SK-N-SH (cell line): ENCODE measurements at regions not wholly inside any gene's neighbourhood (a gene's known extent, or its start where the extent isn't known, plus 50 kb on each side); places are given as distances from the start of the nearest gene placed in this dataset.

ENCODE experiments used
- EZH2phosphoT487 ChIP-seq: fragments of 200-600 bp; sonication (generic); IDR thresholded peaks from 2 replicates; pipeline ENCODE4 v1.6.1; 2017; ENCODE audit warnings: low read depth, mixed run types, mild to moderate bottlenecking, antibody characterized with exemption, moderate library complexity, borderline replicate concordance
- FOXM1 ChIP-seq: IDR thresholded peaks from 2 replicates; pipeline ENCODE4 v1.4.0; 2012; ENCODE audit warnings: low read depth, mild to moderate bottlenecking
- GABPA ChIP-seq: IDR thresholded peaks from 2 replicates; pipeline ENCODE4 v1.4.0; 2012; ENCODE audit warnings: low read depth, mild to moderate bottlenecking
- MXI1 ChIP-seq: IDR thresholded peaks from 2 replicates; pipeline ENCODE4 v1.6.1; 2012; ENCODE audit warnings: mild to moderate bottlenecking, low read depth, low read length, improper control_type of control experiment
- NFIC ChIP-seq: IDR thresholded peaks from 2 replicates; pipeline ENCODE4 v1.4.0; 2012; ENCODE audit warnings: borderline replicate concordance
- POLR2AphosphoS5 ChIP-seq: IDR thresholded peaks from 2 replicates; pipeline ENCODE4 v1.6.1; 2012; ENCODE audit warnings: low read depth, low read length
- RAD21 ChIP-seq: IDR thresholded peaks from 2 replicates; pipeline ENCODE4 v1.6.1; 2012; ENCODE audit warnings: mild to moderate bottlenecking, low read length
- RXRA ChIP-seq: IDR thresholded peaks from 2 replicates; pipeline ENCODE4 v1.4.0; 2012; ENCODE audit warnings: low read depth, mild to moderate bottlenecking, borderline replicate concordance
- TF ChIP-seq, protein P1 (sequence below): fragments of 200-600 bp; sonication (generic); IDR thresholded peaks from 2 replicates; pipeline ENCODE4 v1.6.1; 2017; ENCODE audit warnings: antibody characterized with exemption, mild to moderate bottlenecking, moderate library complexity
- TF ChIP-seq, protein P2 (sequence below): IDR thresholded peaks from 2 replicates; pipeline ENCODE4 v1.6.1; 2012; ENCODE audit warnings: mild to moderate bottlenecking, low read depth, low read length, moderate library complexity
- TF ChIP-seq, protein P3 (sequence below): fragments of 150-350 bp; IDR thresholded peaks from 2 replicates; pipeline ENCODE4 v1.6.1; 2016; ENCODE audit warnings: mild to moderate bottlenecking, low read depth, low read length

DNA sequence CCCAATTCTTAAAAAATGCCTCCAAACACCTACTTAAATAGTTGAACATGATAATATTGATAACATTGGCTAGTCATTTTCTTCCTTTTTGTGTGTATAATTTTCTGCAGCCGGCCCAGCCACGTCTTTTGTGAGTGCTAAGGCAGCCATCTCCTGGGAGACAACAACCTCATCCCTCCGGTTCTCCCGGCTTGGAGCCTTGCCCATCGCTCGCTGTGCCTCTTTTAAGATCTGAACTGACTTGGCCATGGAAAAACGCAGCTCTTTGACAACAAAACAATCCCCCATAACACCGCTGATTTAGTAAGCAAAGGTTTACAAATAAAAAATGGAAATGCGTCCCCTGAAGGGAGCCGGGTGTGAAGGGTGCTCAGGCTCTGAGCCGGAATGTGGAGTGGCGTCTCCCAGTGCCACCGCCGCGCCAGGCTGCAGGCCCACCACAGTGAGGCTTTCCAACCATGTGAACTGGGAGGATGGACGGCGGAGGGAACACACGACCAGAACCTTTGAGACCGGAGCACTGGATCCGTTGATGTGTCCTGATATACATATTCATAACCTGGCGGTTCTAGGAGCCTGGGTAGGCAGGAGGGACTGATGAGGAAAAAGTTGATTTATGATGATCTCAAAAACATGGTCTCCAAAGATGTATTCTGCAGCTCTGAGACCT lies 87.4 kb downstream of the SMIM21 start:
- TF ChIP-seq FOXM1 (no peak), POLR2AphosphoS5 (no peak), MXI1 (no peak), GABPA (no peak), RAD21 (no peak), NFIC (no peak), RXRA (no peak), EZH2phosphoT487 (no peak)
- TF ChIP-seq, protein P1, sequence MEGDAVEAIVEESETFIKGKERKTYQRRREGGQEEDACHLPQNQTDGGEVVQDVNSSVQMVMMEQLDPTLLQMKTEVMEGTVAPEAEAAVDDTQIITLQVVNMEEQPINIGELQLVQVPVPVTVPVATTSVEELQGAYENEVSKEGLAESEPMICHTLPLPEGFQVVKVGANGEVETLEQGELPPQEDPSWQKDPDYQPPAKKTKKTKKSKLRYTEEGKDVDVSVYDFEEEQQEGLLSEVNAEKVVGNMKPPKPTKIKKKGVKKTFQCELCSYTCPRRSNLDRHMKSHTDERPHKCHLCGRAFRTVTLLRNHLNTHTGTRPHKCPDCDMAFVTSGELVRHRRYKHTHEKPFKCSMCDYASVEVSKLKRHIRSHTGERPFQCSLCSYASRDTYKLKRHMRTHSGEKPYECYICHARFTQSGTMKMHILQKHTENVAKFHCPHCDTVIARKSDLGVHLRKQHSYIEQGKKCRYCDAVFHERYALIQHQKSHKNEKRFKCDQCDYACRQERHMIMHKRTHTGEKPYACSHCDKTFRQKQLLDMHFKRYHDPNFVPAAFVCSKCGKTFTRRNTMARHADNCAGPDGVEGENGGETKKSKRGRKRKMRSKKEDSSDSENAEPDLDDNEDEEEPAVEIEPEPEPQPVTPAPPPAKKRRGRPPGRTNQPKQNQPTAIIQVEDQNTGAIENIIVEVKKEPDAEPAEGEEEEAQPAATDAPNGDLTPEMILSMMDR = no peak
- TF ChIP-seq, protein P2, sequence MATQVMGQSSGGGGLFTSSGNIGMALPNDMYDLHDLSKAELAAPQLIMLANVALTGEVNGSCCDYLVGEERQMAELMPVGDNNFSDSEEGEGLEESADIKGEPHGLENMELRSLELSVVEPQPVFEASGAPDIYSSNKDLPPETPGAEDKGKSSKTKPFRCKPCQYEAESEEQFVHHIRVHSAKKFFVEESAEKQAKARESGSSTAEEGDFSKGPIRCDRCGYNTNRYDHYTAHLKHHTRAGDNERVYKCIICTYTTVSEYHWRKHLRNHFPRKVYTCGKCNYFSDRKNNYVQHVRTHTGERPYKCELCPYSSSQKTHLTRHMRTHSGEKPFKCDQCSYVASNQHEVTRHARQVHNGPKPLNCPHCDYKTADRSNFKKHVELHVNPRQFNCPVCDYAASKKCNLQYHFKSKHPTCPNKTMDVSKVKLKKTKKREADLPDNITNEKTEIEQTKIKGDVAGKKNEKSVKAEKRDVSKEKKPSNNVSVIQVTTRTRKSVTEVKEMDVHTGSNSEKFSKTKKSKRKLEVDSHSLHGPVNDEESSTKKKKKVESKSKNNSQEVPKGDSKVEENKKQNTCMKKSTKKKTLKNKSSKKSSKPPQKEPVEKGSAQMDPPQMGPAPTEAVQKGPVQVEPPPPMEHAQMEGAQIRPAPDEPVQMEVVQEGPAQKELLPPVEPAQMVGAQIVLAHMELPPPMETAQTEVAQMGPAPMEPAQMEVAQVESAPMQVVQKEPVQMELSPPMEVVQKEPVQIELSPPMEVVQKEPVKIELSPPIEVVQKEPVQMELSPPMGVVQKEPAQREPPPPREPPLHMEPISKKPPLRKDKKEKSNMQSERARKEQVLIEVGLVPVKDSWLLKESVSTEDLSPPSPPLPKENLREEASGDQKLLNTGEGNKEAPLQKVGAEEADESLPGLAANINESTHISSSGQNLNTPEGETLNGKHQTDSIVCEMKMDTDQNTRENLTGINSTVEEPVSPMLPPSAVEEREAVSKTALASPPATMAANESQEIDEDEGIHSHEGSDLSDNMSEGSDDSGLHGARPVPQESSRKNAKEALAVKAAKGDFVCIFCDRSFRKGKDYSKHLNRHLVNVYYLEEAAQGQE = no peak
- TF ChIP-seq, protein P3, sequence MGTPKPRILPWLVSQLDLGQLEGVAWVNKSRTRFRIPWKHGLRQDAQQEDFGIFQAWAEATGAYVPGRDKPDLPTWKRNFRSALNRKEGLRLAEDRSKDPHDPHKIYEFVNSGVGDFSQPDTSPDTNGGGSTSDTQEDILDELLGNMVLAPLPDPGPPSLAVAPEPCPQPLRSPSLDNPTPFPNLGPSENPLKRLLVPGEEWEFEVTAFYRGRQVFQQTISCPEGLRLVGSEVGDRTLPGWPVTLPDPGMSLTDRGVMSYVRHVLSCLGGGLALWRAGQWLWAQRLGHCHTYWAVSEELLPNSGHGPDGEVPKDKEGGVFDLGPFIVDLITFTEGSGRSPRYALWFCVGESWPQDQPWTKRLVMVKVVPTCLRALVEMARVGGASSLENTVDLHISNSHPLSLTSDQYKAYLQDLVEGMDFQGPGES = no peak
